Hepatocyte (in vitro differentiated cells): ENCODE measurements at regions not wholly inside any gene's neighbourhood (a gene's known extent, or its start where the extent isn't known, plus 50 kb on each side); places are given as distances from the start of the nearest gene placed in this dataset.

Source experiments
- CTCF ChIP-seq: fragments of 200-600 bp; sonication (generic); IDR thresholded peaks from 2 replicates; pipeline ENCODE4 v1.5.1; 2016; ENCODE audit warnings: antibody characterized with exemption, mild to moderate bottlenecking; ENCODE audit not compliant: poor library complexity
- EZH2 ChIP-seq: fragments of 200-600 bp; sonication (generic); IDR thresholded peaks from 2 replicates; pipeline ENCODE4 v1.6.1; 2016; ENCODE audit warnings: antibody characterized with exemption, mild to moderate bottlenecking, borderline replicate concordance
- EZH2phosphoT487 ChIP-seq: fragments of 200-600 bp; sonication (generic); IDR thresholded peaks from one replicate; pipeline ENCODE4 v1.6.1; 2018; ENCODE audit warnings: antibody characterized with exemption, mild to moderate bottlenecking, low read depth, moderate library complexity; ENCODE audit not compliant: unreplicated experiment, severe bottlenecking

- TF ChIP-seq CTCF = no peak
- TF ChIP-seq EZH2 = no peak
- no peak for TF ChIP-seq EZH2phosphoT487
Observed at GRCh38 chr7:69126896-69127479, 471.3 kb upstream of the AUTS2 start.
